NCI-H1436 treated with DMSO at 0.1 percent for 48 hours (cell line): ENCODE measurements at regions not wholly inside any gene's neighbourhood (a gene's known extent, or its start where the extent isn't known, plus 50 kb on each side); places are given as distances from the start of the nearest gene placed in this dataset.
A peak's percentile ranks its signal among the peaks of the same experiment; 100 is the strongest.

Experiments
- DNase-seq: peaks from one replicate; lab custom pipeline; 2025; lab: John Stamatoyannopoulos, UW

DNA sequence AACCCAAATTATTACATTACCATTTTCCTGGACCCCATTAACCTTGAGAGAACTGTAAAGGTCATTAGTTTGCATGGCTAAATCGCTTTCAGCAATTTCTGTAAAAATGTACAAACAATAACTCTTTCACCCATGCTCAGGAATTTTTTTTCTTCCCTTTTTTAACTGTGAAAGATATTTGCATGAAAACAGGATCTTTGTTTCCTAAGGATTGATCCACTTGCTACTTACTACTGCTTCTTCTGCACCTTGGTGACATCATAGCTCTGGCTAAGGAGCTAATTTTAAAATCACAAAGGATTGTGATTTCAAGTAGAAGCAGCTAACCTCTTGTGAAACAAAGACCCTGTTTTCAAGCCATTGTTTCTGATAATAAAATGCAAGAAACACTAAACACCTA, 274.6 kb upstream of the ESRRG start:
- no peak for DNase-seq

DNA sequence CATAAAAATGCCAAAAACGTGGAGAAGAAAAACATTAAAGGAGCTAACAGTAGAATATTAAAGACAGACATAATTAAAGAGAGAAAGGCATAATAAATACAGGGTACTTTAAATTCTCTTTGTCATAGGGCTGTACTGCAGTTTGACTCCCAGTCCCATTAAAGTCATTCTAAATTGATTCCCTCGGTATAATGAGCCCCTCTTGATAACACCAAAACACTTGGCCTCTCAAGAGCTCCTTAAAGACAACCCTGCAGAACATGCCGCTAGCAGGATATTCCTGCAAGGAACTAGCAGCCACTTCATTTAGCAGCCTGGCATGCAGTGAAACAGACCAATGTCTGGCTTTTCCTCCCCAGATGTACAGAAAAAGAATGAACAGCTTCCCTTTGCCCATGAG, 273.8 kb upstream of the ESRRG start:
- peak; percentile 29 for DNase-seq

DNA sequence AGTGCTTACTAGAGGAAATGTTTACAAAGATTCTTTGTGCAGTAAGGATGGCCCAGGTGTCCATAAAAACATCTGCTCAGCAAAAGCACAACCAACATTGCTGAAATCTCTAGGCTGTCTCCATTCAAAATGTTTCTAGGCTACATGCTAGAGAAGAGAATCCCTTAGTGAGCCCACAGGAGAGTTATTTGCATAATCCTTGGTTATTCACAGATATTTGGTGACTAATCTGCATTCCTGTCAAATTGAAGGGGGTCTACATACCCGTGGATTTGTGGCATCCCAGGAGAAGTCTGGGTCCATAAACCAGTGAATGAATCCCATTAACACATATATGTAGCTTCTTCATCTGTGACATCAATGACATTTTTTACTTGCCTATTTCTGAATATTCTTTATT, 261.3 kb upstream of the ESRRG start:
- DNase-seq = no peak

DNA sequence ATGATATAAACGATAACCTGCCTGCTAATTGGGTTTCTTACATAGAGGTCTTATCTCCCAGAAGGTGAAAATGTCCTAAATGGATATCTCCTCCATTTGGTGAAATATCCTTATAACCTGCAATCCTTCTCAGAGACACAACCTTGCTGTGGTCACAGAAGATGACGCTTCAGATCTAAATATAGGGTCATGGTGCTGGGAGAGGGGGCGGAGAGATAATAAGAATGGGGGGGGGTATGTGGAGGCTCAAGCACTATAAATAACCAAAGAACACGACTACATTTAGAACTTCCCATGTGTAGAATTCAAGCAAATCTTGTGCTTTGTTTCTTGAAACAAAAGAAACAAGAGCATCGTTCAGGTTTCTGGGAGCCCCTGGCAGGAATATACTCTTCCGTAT, 260.6 kb upstream of the ESRRG start:
- no peak for DNase-seq

DNA sequence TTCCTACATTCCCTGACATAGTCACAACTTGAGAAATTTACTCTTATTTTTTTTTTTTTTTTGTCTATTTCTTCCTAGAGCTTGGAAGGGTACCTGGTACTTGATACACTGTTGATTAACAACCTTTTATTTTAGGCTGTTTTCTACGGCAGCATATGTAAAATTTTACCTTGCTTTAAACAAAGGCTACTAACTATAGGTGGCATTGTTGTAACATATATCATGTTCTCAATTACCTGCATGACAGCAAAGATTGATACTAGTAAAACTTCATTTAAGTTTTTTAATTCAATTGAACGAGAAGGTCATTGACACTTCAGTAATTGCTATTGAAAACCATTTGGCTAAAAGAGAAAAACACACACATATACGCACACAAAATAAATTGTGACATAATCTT, 238.3 kb upstream of the ESRRG start:
- no peak for DNase-seq

DNA sequence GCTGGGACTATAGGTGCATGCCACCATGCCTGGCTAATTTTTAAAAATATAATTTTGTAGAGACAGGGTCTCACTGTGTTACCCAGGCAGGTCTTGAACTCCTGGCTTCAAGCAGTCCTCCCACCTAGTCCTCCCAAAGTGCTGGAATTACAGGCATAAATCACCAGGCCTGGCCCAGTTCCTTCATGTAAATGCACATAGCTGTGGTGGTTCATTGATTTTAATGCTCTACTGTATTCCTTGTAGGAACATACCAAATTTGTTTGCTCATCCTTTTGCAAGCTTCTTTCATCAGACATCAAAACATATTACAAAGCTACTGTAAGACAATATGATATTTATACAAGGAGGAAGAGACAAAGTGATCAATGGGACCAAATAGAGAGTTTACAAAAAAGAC, 237.5 kb upstream of the ESRRG start:
- no peak for DNase-seq

DNA sequence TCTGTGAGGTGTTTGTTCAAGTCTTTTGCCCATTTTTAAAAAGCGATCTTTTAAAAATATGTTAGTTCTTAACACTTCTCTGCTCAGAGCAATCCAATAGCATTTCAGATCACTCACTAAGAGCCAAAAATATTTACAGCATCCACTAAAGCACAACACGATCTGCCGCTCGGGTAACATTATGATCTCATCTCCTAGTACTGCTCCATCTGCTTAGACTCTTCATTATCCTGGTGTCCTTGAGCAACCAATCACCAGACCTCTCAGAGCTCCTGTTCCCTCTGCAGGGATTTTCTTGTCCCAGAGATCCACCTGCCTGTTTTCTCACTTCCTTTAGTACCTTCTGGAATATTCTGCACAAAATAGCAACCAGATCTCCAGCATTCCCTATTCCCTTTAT, 235.3 kb upstream of the ESRRG start:
- no peak for DNase-seq

DNA sequence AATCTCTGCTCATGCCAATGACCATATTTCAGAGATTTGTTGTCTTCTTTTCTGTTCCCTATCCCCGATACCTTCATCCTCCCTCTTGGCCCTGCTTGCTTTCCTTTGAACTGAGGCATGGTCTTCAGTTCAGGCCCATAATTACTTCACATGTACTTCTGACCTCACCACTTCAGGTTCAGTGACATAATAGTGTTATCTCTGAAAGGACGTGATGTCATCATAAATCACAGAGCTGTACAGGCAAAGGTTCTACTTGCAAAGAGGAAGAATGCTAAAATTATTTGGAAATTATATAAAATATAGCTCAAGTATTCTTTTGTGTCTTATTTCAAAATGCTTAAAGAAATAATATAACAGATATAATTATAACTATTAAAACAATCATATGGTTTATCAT, 230.3 kb upstream of the ESRRG start:
- no peak for DNase-seq

DNA sequence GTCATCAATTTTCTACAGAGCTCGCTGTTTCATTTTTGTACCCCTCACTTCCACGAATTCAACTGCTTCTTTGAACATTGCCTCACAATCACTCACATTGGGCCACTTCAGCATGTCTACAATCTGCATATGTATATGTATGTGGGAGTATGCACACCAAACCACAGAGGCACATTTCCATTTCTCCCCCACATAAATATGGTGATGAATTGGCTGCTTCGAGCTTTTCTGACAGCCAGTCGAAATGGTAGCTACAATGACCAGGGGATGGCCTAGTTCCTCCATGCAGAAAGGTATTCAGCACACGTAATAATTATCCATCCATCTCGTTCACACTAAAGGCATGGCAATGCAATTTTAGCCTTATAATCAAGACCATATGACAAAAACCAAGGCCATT, 229.6 kb upstream of the ESRRG start:
- DNase-seq = no peak

DNA sequence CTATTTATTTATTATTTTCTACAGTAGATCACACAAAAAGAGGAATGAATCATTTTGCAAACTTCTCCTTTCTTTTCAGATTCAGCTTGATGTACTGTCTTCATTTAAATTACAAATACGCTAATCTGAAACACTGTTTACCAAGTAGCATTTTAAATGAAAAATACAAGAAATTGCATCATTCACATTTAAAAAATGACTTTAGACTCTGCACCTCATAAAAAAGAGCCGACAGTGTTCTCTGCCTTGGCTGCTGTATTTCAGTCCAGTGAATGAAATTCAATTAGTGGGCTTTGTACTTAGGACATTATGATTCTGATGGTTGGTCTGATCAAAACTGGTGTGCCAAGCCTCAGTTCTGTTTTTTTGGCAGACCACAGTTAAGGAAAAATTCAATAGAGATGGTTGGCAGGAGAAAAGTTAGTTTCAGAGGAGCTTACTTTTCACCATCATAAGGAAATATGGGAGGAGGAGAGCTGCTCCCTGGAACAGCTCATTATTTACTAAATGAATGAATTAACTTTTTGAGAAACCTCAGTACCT, 222.4 kb upstream of the ESRRG start:
- no peak for DNase-seq

DNA sequence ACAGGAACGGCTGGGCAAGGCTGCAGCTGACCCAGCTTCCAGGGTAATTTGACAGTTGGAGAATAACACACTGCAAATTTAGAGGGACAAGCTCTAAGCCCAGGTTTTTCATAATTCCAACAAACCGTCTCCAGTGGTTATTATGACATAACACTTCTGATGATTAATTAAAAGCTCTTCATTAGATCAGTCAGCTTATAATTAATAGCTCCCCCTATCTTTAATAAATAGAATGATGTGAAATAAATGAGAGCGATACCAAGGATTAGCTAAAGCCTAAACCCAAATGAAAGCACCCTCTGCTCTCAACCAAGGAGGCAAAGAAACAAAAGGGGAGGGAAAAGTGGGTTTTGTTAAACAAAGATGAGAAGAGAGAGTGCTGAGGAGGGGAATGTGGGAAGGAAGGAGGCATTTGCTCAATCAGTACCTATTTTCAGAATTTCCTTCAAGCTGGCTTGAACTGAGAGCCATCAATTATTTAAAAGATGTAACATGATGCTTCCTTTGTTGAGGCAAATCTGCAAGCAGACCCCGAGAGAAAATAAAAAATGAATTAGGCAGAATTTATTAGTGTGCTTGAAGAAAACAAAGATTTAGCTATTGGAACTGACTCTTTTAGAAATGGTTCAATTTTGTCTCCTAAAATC, 221.8 kb upstream of the ESRRG start:
- no peak for DNase-seq

DNA sequence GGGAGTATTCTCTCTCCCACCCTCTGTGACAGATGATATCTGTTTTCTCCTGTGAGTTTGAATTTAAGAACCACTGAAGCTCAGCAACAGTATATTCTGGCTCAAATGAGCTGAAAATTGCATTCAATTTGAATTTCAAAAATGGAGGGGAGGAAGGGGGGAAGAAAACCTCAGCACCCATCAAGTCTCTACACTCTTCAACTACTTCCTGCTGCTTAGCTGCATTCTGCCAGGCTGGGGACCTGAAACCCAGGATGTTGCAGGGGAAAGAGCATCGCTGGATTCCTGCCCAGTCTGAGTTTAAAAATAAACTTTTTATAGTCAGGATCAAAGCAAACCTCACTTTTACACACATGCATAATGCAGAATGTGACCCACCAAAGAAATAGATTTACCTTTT, 214.3 kb upstream of the ESRRG start:
- DNase-seq = no peak

DNA sequence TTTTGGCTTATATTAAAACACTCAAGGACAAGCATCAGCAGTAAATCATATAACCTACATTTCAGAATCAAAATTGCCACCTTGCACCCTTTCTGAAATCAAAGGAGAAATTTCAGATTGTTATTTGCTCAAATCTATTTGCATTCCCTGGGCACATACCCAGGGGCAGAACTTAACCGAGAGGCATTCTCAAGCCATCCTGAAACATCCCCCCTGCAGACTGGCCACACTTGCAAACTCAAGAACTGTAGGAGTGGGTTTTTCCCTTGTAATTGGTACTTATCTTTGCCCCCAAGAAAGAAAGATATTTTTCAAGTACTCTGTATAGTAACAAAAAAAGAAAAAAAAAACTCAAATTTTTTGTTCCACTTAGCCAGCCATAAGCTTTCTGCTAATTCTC, 213.6 kb upstream of the ESRRG start:
- no peak for DNase-seq

DNA sequence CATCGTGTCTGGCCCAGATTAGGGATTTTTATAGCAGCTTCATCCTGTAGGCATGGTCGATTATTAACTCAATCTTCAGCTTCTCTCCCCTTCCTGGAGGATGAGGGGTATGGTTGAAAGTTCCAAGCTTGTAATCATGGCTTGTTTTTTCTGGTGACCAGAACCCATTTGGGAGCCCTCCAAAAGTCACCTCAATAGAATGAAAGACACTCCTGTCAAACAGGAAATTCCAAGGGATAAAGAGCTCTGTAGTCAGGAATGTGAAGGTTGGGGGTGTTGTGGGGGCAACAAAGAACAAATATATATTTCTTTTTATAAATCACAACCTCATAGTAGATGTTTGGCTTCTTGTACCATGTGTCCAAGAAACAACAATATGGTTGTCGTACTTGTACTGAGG, 212.7 kb upstream of the ESRRG start:
- no peak for DNase-seq

DNA sequence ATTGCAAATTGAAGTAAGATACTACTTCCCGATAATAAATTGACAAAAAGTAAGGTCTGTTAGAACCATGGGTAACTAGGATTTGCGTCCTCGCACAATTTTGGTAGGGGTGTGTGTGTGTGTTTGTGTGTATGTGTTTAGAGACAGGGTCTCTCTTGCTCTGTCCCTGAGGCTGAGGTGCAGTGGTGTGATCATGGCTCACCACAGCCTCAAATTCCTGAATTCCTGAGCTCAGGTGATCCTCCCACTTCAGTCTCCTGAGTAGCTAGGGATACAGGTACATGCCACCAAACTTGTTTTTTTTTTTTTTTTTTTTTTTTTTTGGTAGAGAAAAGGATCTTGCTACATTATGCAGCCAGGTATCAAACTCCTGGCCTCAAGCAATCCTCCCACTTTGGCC, 209.2 kb upstream of the ESRRG start:
- no peak for DNase-seq

DNA sequence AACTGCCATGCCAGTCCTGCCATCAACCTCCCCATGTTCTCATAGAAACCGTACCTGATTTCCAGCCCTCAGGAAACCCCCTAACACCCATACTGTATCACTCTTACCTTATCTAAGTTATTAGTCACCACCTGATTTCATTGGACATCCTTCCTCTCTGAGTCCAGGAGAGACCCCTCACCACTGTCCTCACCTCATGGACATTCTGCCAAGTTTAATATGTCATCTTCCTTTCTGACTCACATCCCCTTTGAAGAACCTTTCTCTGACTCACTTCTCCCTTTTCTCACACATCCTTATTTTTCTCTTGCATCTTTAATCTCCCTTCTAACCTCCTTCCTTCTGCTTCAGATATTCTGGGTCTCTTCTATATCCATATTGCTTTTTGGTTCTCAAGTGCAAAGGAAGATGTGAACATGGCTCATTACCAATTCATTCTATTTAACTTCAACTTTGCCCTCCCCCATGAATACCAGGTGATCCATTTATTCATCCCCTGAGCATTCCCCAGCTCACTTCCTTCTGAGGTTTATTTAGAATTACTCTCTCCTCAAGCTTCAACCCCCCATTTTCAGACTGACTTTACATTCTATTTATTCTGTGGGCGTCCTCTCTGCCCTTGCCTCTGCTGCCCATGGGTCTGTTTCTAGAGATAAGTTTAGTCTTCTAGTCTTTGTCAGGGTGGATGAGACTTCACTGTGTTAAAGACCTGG, 206.8 kb upstream of the ESRRG start:
- no peak for DNase-seq

DNA sequence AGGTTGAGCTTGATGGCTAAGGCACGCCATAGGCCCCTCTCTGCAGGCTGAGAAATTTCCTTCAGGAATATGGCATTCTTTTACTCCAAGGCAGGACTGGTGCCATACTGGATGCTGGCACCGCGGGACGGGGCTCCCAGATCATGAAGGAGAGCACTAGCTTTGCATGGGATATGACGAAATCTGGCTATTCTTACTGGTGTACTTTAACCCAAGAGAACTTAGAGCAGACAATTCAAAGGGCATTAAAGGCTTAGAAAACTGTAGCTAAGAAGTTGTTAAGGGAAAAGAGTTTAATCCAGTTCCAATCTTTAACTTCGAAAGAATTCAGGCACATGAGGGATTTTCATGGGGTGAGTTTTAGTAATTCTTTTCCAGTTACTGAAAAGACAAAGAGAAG, 204.4 kb upstream of the ESRRG start:
- no peak for DNase-seq

DNA sequence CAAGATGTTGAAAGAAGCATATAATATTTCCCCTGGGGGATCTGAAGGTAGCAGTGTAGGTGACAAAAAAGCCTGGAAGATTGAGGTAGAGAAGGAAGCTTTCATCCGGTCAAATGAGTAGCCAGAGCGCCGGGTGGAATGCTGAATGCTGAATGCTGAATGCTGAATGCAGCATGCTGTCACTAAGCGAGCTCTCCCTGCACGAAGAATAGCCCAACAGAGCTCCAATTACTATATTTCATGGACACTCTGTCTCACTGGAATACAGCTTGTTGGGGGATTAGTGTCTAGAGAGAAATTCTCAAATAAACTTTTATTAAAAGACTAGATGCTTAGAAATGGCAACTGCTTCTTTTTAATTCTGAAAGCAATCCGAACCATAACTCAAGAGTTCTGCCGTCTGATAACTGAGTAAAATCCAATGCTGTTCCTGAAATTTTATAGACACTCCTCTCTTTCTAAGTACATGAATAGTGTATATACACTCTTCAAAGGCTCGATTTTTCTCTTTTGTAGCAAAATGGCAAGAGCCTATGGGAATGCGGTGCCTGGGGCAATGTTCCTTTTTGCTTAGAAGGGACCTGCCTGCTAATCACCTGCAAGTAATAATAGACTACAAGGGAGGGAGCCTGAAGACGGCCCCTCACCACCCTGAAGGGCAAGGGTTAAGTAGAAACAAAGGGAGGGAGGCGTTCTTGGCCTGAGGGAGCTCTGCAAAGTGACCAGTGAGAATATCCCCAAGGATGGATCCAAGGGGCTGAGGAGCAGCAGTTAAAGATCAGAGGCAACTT, 203.7 kb upstream of the ESRRG start:
- DNase-seq = no peak

DNA sequence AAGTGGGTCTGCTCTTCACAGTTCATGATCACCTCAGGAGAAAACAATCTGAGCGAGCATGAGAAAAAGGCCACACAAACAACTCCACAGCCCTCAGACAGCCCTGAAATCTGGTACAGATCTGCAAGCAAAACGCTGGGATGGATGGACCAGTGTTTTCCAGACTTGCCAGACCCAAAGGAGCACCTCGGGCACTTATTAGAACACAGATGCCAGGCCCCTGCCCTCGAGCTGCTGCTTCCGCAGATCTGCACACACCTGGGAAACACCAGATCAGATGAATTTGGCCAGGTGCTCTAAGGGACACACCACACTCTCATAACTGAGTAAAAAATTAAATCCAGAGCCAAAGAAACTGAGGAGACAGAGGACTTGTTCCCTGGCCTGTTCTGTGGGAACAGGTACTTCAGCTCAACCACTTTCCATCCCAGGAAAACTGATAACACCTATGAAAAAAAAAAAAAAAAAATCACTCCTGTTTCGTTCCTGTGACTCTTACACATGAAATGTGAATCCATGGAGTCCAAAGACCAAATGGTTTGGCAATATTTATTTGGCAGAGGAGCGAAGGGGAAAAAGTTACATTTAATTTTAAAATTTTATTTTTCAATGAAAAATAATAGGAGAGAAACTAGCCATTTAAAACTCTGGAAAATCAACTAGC, 202.9 kb upstream of the ESRRG start:
- DNase-seq = no peak

DNA sequence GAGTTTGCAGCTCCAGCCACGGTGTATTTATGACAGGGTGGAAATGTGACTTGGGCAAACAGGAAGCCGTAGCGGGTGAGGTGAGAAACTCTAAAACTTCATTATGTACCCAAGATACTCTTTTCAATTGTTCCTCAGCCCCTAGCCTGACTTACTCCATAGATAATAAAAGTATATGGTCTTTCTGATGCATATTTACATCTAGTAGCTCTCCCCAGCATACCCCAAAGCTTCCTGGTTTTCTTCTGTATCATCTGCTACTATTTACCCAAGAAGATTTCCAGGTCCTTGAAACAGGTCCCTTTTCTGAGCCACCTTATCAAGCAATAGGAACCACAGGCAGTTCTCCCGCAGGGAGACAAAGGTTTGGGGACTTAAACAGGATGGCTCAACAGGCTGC, 201.5 kb upstream of the ESRRG start:
- DNase-seq = no peak

DNA sequence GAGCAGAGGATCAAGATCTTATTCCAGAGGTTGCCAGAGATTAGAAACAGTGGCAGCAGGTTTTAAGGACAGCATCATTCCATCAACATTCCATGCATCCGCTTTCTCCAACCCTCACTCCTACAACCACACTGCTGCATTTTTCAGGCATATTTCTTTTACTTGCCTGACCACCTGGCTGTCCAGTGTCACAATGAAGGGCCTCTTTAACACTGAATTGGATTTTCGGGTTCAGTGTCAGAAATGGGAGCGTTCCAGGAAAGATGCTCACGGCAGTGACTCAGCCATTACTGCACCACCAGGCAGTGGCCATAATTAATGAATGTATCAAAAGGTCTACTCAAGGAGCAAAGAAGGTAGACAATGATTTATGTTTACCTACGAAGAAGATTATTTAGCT, 200.4 kb upstream of the ESRRG start:
- no peak for DNase-seq

DNA sequence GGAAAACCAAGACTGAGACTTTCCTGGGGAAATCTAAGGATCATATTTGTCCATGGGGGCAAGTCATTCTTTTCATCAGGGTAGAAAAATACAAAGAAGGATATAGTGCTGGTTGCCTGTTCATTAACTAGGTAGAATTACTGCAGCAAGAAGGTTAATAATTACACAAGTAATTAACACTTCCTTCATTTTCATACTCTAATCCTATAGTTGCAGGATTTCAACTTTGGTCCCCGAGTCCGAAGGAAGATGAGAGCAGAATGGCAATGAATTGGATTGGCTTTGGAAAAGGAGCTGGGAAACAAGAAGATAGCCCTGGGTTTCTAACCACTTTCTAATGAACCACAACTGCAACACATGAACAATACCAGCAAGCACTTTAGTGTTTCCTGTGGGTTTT, 199.2 kb upstream of the ESRRG start:
- no peak for DNase-seq

DNA sequence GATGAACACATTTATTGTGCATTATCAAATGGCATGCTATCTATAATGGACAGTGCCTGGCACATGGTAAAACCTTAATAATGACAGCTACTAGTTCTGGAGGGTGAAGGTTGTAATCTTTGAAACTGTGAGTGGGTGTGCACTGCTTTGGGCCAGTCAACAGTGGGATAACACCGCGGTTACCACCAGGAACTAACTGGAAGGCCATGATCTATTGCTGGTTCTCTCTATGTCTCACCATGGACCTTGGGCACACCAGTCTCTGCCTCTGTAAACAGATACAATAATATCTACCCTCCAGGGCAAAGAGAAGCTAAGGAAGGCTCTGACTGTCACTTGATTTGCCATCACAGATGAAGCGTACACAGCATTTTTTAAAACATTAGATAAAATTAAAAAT, 198.6 kb upstream of the ESRRG start:
- no peak for DNase-seq
